Astrocyte (in vitro differentiated cells and primary cell): ENCODE measurements at regions not wholly inside any gene's neighbourhood (a gene's known extent, or its start where the extent isn't known, plus 50 kb on each side); places are given as distances from the start of the nearest gene placed in this dataset.

Source experiments
- DNase-seq: peaks from one replicate; pipeline ENCODE4 v3.0.0-alpha.2; 2010; ENCODE audit warnings: low read depth
- FAIRE-seq: peaks from 2 replicates; lab custom pipeline; 2011; peaks lifted over from hg19 to GRCh38; lab: Jason Lieb, UNC
- H2AFZ ChIP-seq: 2 replicates; pipeline ENCODE4 v1.6.0; 2012; ENCODE audit warnings: low read depth, low read length, inconsistent platforms
- H3K27ac ChIP-seq: 2 replicates; pipeline ENCODE4 v1.5.1; 2011; ENCODE audit warnings: low read depth, low read length, inconsistent platforms
- H3K27me3 ChIP-seq: 2 replicates; pipeline ENCODE4 v1.6.0; 2011; ENCODE audit warnings: low read length, inconsistent platforms; ENCODE audit not compliant: insufficient read depth
- H3K36me3 ChIP-seq: 2 replicates; pipeline ENCODE4 v1.5.1; 2011; ENCODE audit warnings: low read length, inconsistent platforms; ENCODE audit not compliant: insufficient read depth
- H3K4me1 ChIP-seq: 2 replicates; pipeline ENCODE4 v1.5.1; 2011; ENCODE audit warnings: low read length, inconsistent platforms; ENCODE audit not compliant: insufficient read depth
- H3K4me2 ChIP-seq: 2 replicates; pipeline ENCODE4 v1.6.0; 2012; ENCODE audit warnings: low read length, inconsistent platforms
- H3K4me3 ChIP-seq: 2 replicates; pipeline ENCODE4 v1.5.1; 2011; ENCODE audit warnings: low read depth, mild to moderate bottlenecking, low read length, inconsistent platforms; ENCODE audit not compliant: insufficient read depth
- H3K79me2 ChIP-seq: 2 replicates; pipeline ENCODE4 v1.6.0; 2012; ENCODE audit warnings: mild to moderate bottlenecking, low read length, inconsistent platforms; ENCODE audit not compliant: insufficient read depth
- H3K9ac ChIP-seq: 2 replicates; pipeline ENCODE4 v1.6.0; 2012; ENCODE audit warnings: mild to moderate bottlenecking, low read length, inconsistent platforms
- H3K9me3 ChIP-seq: 2 replicates; pipeline ENCODE4 v1.5.1; 2012; ENCODE audit warnings: low read depth, mild to moderate bottlenecking, low read length, inconsistent platforms; ENCODE audit not compliant: insufficient read depth
- H4K20me1 ChIP-seq: 2 replicates; pipeline ENCODE4 v1.6.0; 2012; ENCODE audit warnings: low read length, inconsistent platforms; ENCODE audit not compliant: insufficient read depth
- H3K27ac Mint-ChIP-seq: one replicate; pipeline ENCODE4 v1.8.0; 2021; ENCODE audit warnings: mild to moderate bottlenecking, mixed read lengths; ENCODE audit not compliant: unreplicated experiment
- H3K27me3 Mint-ChIP-seq: one replicate; pipeline ENCODE4 v1.8.0; 2021; ENCODE audit warnings: low read depth, mixed read lengths; ENCODE audit not compliant: unreplicated experiment
- H3K36me3 Mint-ChIP-seq: one replicate; pipeline ENCODE4 v1.8.0; 2021; ENCODE audit warnings: low read depth, mixed read lengths; ENCODE audit not compliant: unreplicated experiment
- H3K4me1 Mint-ChIP-seq: one replicate; pipeline ENCODE4 v1.8.0; 2021; ENCODE audit warnings: low read depth, mixed read lengths; ENCODE audit not compliant: unreplicated experiment
- H3K4me3 Mint-ChIP-seq: one replicate; pipeline ENCODE4 v1.8.0; 2021; ENCODE audit warnings: mild to moderate bottlenecking, moderate library complexity, mixed read lengths; ENCODE audit not compliant: unreplicated experiment
- H3K9me3 Mint-ChIP-seq: one replicate; pipeline ENCODE4 v1.8.0; 2021; ENCODE audit warnings: mild to moderate bottlenecking, mixed read lengths; ENCODE audit not compliant: unreplicated experiment
- EZH2 ChIP-seq: IDR thresholded peaks from 2 replicates; pipeline ENCODE4 v1.6.1; 2012; ENCODE audit warnings: mild to moderate bottlenecking, low read length, inconsistent platforms; ENCODE audit not compliant: insufficient read depth
- TF ChIP-seq, protein P1 (sequence below): IDR thresholded peaks from 2 replicates; pipeline ENCODE4 v1.5.1; 2011; ENCODE audit warnings: low read depth, mild to moderate bottlenecking, inconsistent platforms, low read length, moderate library complexity; ENCODE audit not compliant: insufficient read depth

DNA sequence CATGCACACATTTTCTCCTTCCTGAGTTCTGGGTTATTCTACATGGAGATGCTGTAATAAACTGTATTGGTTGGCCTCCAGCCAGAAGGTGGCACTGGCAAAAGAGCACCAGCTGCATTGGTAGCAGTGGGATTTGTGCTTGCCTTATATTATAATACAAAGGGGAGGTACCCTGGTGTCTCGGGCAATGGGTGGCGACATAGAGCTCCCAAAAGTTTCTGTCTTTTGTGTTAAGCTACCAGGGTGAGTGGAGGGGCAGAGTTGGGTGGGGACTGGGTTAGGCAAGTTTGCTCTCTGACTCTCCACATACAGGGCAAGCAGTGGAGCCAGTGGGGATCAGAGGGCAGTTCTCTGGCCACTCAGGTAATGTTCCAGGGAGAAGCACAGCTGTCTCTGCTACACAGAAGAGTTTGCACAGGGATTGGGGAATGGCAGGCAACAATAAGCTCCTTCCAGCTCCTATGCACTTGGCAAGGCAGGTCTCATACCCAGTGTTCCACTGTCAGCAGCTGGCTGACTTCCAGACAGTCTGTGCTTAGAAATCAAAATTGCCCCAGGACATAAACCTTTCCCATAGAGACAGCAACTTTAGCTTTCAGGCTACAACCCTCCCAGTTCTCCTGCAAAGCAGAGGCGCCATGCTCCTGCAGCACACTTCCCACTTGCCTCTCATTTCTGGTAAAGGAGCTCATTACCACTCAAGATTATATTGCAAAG lies 463.9 kb upstream of the PCDH7 start:
- no peak overlapping the region for H3K9ac ChIP-seq
- H3K4me1 Mint-ChIP-seq, result no peaks in the 10 kb centered on the region
- TF ChIP-seq, protein P1, sequence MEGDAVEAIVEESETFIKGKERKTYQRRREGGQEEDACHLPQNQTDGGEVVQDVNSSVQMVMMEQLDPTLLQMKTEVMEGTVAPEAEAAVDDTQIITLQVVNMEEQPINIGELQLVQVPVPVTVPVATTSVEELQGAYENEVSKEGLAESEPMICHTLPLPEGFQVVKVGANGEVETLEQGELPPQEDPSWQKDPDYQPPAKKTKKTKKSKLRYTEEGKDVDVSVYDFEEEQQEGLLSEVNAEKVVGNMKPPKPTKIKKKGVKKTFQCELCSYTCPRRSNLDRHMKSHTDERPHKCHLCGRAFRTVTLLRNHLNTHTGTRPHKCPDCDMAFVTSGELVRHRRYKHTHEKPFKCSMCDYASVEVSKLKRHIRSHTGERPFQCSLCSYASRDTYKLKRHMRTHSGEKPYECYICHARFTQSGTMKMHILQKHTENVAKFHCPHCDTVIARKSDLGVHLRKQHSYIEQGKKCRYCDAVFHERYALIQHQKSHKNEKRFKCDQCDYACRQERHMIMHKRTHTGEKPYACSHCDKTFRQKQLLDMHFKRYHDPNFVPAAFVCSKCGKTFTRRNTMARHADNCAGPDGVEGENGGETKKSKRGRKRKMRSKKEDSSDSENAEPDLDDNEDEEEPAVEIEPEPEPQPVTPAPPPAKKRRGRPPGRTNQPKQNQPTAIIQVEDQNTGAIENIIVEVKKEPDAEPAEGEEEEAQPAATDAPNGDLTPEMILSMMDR, result no peak
- TF ChIP-seq EZH2, result no peak
- no peaks in the 10 kb centered on the region for H3K36me3 ChIP-seq
- H3K79me2 ChIP-seq, result no peaks in the 10 kb centered on the region
- H3K27ac Mint-ChIP-seq, result no peak overlapping the region
- no peaks in the 10 kb centered on the region for H3K4me1 ChIP-seq
- H3K4me3 Mint-ChIP-seq, result no peak overlapping the region
- H3K4me2 ChIP-seq, result no peak overlapping the region
- no peaks in the 10 kb centered on the region for H4K20me1 ChIP-seq
- no peaks in the 10 kb centered on the region for H3K36me3 Mint-ChIP-seq
- peaks cover 2% of the 10 kb centered on the region for H3K9me3 Mint-ChIP-seq
- no peak for FAIRE-seq
- no peak overlapping the region for H2AFZ ChIP-seq
- DNase-seq, result no peak
- no peak overlapping the region for H3K4me3 ChIP-seq
- no peaks in the 10 kb centered on the region for H3K27me3 ChIP-seq
- no peaks in the 10 kb centered on the region for H3K27me3 Mint-ChIP-seq
- no peaks in the 10 kb centered on the region for H3K9me3 ChIP-seq
- H3K27ac ChIP-seq, result no peak overlapping the region

DNA sequence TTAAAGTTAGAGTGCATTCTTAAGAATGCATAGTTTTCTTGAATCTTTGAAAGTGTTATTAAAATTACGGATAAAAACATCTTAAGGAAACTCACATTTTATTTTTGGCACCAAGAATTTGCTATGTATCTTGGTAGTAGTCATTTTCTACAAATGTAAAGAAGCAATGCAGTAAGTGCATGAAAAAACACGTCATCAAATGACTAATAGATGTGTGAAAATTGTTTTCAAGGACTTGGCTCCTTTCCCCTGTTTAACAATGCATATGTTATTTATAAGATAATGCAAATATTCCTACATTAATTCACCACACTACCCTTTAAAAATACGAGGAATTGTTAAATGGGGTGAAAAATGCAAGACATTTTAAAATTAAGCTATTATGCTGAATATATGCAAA lies 461.2 kb upstream of the PCDH7 start:
- H3K79me2 ChIP-seq, result no peaks in the 10 kb centered on the region
- H2AFZ ChIP-seq, result no peak overlapping the region
- no peak overlapping the region for H3K9ac ChIP-seq
- Mint-ChIP-seq H3K4me3 (no peak overlapping the region), H3K27me3 (no peaks in the 10 kb centered on the region), H3K9me3 (no peaks in the 10 kb centered on the region), H3K27ac (no peak overlapping the region), H3K36me3 (no peaks in the 10 kb centered on the region), H3K4me1 (no peaks in the 10 kb centered on the region)
- no peak for FAIRE-seq
- no peak overlapping the region for H3K4me2 ChIP-seq
- no peaks in the 10 kb centered on the region for H3K4me1 ChIP-seq
- no peak overlapping the region for H3K4me3 ChIP-seq
- H3K27ac ChIP-seq, result no peak overlapping the region
- no peaks in the 10 kb centered on the region for H3K27me3 ChIP-seq
- TF ChIP-seq, protein P1, result no peak
- no peak for TF ChIP-seq EZH2
- DNase-seq, result no peak
- H3K36me3 ChIP-seq, result no peaks in the 10 kb centered on the region
- no peaks in the 10 kb centered on the region for H4K20me1 ChIP-seq
- H3K9me3 ChIP-seq, result no peaks in the 10 kb centered on the region

DNA sequence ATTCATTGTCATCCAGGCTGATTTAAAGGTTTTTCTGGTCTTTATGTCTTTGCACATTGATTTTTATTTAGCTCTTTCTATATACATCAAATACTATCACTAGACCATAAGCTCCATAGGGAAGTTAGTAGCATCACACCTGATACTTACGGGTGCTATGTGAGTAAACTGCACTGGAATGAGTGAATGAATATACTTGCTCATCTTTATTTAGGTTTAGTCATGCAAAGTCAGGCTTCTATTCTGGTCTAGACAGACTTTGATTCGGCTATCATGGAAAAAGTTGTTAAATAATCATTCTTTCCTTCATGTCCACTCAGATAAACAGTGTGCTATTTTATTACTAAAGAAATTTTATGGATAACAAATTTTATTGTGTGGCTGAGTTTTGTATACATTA lies 457.8 kb upstream of the PCDH7 start:
- TF ChIP-seq, protein P1, result no peak
- TF ChIP-seq EZH2, result no peak
- H3K9ac ChIP-seq, result no peak overlapping the region
- no peak overlapping the region for H3K4me2 ChIP-seq
- no peak for DNase-seq
- no peaks in the 10 kb centered on the region for H3K27me3 ChIP-seq
- no peaks in the 10 kb centered on the region for H3K4me1 ChIP-seq
- H4K20me1 ChIP-seq, result no peaks in the 10 kb centered on the region
- Mint-ChIP-seq H3K4me3 (no peak overlapping the region), H3K27me3 (no peaks in the 10 kb centered on the region), H3K9me3 (no peaks in the 10 kb centered on the region), H3K4me1 (no peaks in the 10 kb centered on the region), H3K36me3 (no peaks in the 10 kb centered on the region), H3K27ac (no peak overlapping the region)
- H2AFZ ChIP-seq, result no peak overlapping the region
- H3K4me3 ChIP-seq, result no peak overlapping the region
- FAIRE-seq, result no peak
- H3K9me3 ChIP-seq, result no peaks in the 10 kb centered on the region
- no peak overlapping the region for H3K27ac ChIP-seq
- no peaks in the 10 kb centered on the region for H3K79me2 ChIP-seq
- no peaks in the 10 kb centered on the region for H3K36me3 ChIP-seq
